Erythroblast (primary cell): ENCODE measurements at regions not wholly inside any gene's neighbourhood (a gene's known extent, or its start where the extent isn't known, plus 50 kb on each side); places are given as distances from the start of the nearest gene placed in this dataset.
A peak's percentile ranks its signal among the peaks of the same experiment; 100 is the strongest.

ENCODE experiments used
- DNase-seq, 2 experiments: peaks; one replicate each; lab custom pipeline; 2025; lab: John Stamatoyannopoulos, UW
- GATA1 ChIP-seq: IDR thresholded peaks from 2 replicates; pipeline ENCODE4 v1.6.1; 2011; ENCODE audit warnings: low read depth, mild to moderate bottlenecking, control low read depth, low read length, moderate library complexity
- POLR2A ChIP-seq: IDR thresholded peaks from 2 replicates; pipeline ENCODE4 v1.6.1; 2011; ENCODE audit warnings: mild to moderate bottlenecking, low read length

- no peak for TF ChIP-seq POLR2A
- no peak for TF ChIP-seq GATA1
- DNase-seq = no peak
Measured at GRCh38 chr1:198015309-198015708, 98.1 kb downstream of the LHX9 start.

- no peak for DNase-seq
- no peak for TF ChIP-seq POLR2A
- no peak for TF ChIP-seq GATA1
Measured at GRCh38 chr1:198018529-198018928, 101.4 kb downstream of the LHX9 start.

GRCh38 chr1:198019126-198019525, 102.0 kb downstream of the LHX9 start:
- DNase-seq = no peak
- TF ChIP-seq GATA1 (no peak), POLR2A (no peak)

GRCh38 chr1:198024336-198024735, 107.2 kb downstream of the LHX9 start:
- TF ChIP-seq GATA1 (no peak), POLR2A (no peak)
- DNase-seq = no peak

- TF ChIP-seq POLR2A (no peak), GATA1 (no peak)
- no peak for DNase-seq
Measured at GRCh38 chr1:198024782-198025181, 107.6 kb downstream of the LHX9 start.

- TF ChIP-seq GATA1 = no peak
- no peak for TF ChIP-seq POLR2A
- no peak for DNase-seq
Measured at GRCh38 chr1:198030682-198031081, 113.5 kb downstream of the LHX9 start.

GRCh38 chr1:198031086-198031485, 113.9 kb downstream of the LHX9 start:
- DNase-seq = no peak
- TF ChIP-seq POLR2A (no peak), GATA1 (no peak)

- no peak for DNase-seq
- TF ChIP-seq POLR2A (no peak), GATA1 (no peak)
Measured at GRCh38 chr1:198032668-198033067, 115.5 kb downstream of the LHX9 start.

- no peak for TF ChIP-seq GATA1
- TF ChIP-seq POLR2A = no peak
- no peak for DNase-seq
Measured at GRCh38 chr1:198040880-198041279, 115.9 kb upstream of the NEK7 start.

GRCh38 chr1:198042168-198042567, 114.6 kb upstream of the NEK7 start:
- TF ChIP-seq GATA1 = no peak
- no peak for TF ChIP-seq POLR2A
- DNase-seq = no peak

GRCh38 chr1:198047913-198048312, 108.9 kb upstream of the NEK7 start:
- no peak for DNase-seq
- TF ChIP-seq POLR2A = no peak
- TF ChIP-seq GATA1 = no peak

GRCh38 chr1:198054510-198054909, 102.3 kb upstream of the NEK7 start:
- DNase-seq = no peak
- TF ChIP-seq GATA1 = no peak
- TF ChIP-seq POLR2A = no peak

GRCh38 chr1:198056255-198056654, 100.5 kb upstream of the NEK7 start:
- TF ChIP-seq GATA1 = no peak
- no peak for TF ChIP-seq POLR2A
- DNase-seq = peak in 1 of 2 experiments; percentile 6

GRCh38 chr1:198064181-198064580, 92.6 kb upstream of the NEK7 start:
- TF ChIP-seq POLR2A (no peak), GATA1 (no peak)
- no peak for DNase-seq

GRCh38 chr1:198068285-198068684, 88.5 kb upstream of the NEK7 start:
- TF ChIP-seq POLR2A = no peak
- no peak for TF ChIP-seq GATA1

More at GRCh38 chr1:198068285-198068684, 88.5 kb upstream of the NEK7 start:
- no peak for DNase-seq
